HEK293 (cell line): ENCODE measurements at regions not wholly inside any gene's neighbourhood (a gene's known extent, or its start where the extent isn't known, plus 50 kb on each side); places are given as distances from the start of the nearest gene placed in this dataset.

Source experiments
- CTCF ChIA-PET: fragments of 350-600 bp; formaldehyde crosslinking; extraction: SDS; loops from one replicate; lab custom pipeline; 2021; ENCODE audit warnings: antibody characterized with exemption; lab: Yijun Ruan, JAX
- POLR2A ChIA-PET: fragments of 300-600 bp; formaldehyde crosslinking; extraction: SDS; loops from one replicate; lab custom pipeline; 2020; ENCODE audit warnings: antibody characterized with exemption, inconsistent platforms; lab: Yijun Ruan, JAX
- H3K27ac ChIP-seq: fragments of 200-500 bp; sonication (Bioruptor generic); 2 replicates; pipeline ENCODE4 v1.5.1; 2014; ENCODE audit warnings: low read depth, low read length, control low read depth, inconsistent platforms; ENCODE audit errors: extremely low read depth
- H3K36me3 ChIP-seq, 2 experiments: fragments of 200-500 bp in 1 of 2; sonication (Bioruptor generic) in 1 of 2; 1 replicate in 1 of 2; 2 replicates in 1 of 2; pipeline ENCODE4 v1.5.1; 2014 to 2017; ENCODE audit warnings: inconsistent platforms in 2 of 2, low read length in 2 of 2; ENCODE audit not compliant: control insufficient read depth in 2 of 2, insufficient read depth in 1 of 2
- H3K4me1 ChIP-seq: fragments of 200-500 bp; sonication (Bioruptor generic); 2 replicates; pipeline ENCODE4 v1.5.1; 2014; ENCODE audit warnings: mild to moderate bottlenecking, low read length, inconsistent platforms; ENCODE audit not compliant: control insufficient read depth, insufficient read depth
- H3K4me3 ChIP-seq: 2 replicates; pipeline ENCODE4 v1.5.1; 2011; ENCODE audit warnings: low read depth, mild to moderate bottlenecking, control low read depth, low read length, moderate library complexity
- H3K9me3 ChIP-seq: fragments of 200-500 bp; sonication (Bioruptor generic); 2 replicates; pipeline ENCODE4 v1.5.1; 2014; ENCODE audit warnings: low read depth, low read length, inconsistent platforms; ENCODE audit not compliant: control insufficient read depth, insufficient read depth
- AEBP2 ChIP-seq: fragments of 450-650 bp; formaldehyde crosslinking; IDR thresholded peaks from 2 replicates; pipeline ENCODE4 v1.5.1; 2016; ENCODE audit warnings: missing biosample characterization, missing genetic modification characterization, borderline replicate concordance
- EGR2 ChIP-seq: fragments of 450-650 bp; formaldehyde crosslinking; IDR thresholded peaks from 2 replicates; pipeline ENCODE4 v1.5.1; 2016; ENCODE audit warnings: low read depth, missing biosample characterization, missing genetic modification characterization
- HIC1 ChIP-seq: fragments of 450-650 bp; formaldehyde crosslinking; IDR thresholded peaks from 2 replicates; pipeline ENCODE4 v1.5.1; 2016; ENCODE audit warnings: missing biosample characterization, missing genetic modification characterization
- KLF7 ChIP-seq: fragments of 450-650 bp; formaldehyde crosslinking; IDR thresholded peaks from 2 replicates; pipeline ENCODE4 v1.5.1; 2016; ENCODE audit warnings: missing biosample characterization, missing genetic modification characterization, borderline replicate concordance
- KLF8 ChIP-seq: fragments of 450-650 bp; formaldehyde crosslinking; IDR thresholded peaks from 2 replicates; pipeline ENCODE4 v1.5.1; 2016; ENCODE audit warnings: missing biosample characterization, missing genetic modification characterization
- MEIS1 ChIP-seq: sonication (generic); formaldehyde crosslinking; IDR thresholded peaks from 2 replicates; pipeline ENCODE4 v1.8.1; 2022; ENCODE audit warnings: missing genetic modification reagents, mild to moderate bottlenecking, borderline replicate concordance
- MZF1 ChIP-seq: fragments of 450-650 bp; formaldehyde crosslinking; IDR thresholded peaks from 2 replicates; pipeline ENCODE4 v1.5.1; 2017; ENCODE audit warnings: missing biosample characterization, missing genetic modification characterization, borderline replicate concordance
- PRDM1 ChIP-seq: fragments of 450-650 bp; formaldehyde crosslinking; IDR thresholded peaks from 2 replicates; pipeline ENCODE4; 2016; ENCODE audit warnings: missing biosample characterization, missing genetic modification characterization
- REPIN1 ChIP-seq: fragments of 450-650 bp; formaldehyde crosslinking; IDR thresholded peaks from 2 replicates; pipeline ENCODE4 v1.5.1; 2017; ENCODE audit warnings: missing biosample characterization, missing genetic modification characterization, low read depth
- SALL2 ChIP-seq: fragments of 450-650 bp; formaldehyde crosslinking; IDR thresholded peaks from 2 replicates; pipeline ENCODE4 v1.5.0; 2017; ENCODE audit warnings: missing biosample characterization, mild to moderate bottlenecking, missing genetic modification characterization, borderline replicate concordance
- SCRT1 ChIP-seq: fragments of 450-650 bp; formaldehyde crosslinking; IDR thresholded peaks from 2 replicates; pipeline ENCODE4 v1.5.1; 2016; ENCODE audit warnings: missing biosample characterization, missing genetic modification characterization, borderline replicate concordance
- SP3 ChIP-seq: fragments of 450-650 bp; formaldehyde crosslinking; IDR thresholded peaks from 2 replicates; pipeline ENCODE4 v1.5.1; 2016; ENCODE audit warnings: missing biosample characterization, missing genetic modification characterization
- WT1 ChIP-seq: fragments of 450-650 bp; formaldehyde crosslinking; IDR thresholded peaks from 2 replicates; pipeline ENCODE4 v1.5.1; 2016; ENCODE audit warnings: missing biosample characterization, missing genetic modification characterization
- YY1 ChIP-seq: fragments of 450-650 bp; formaldehyde crosslinking; IDR thresholded peaks from 2 replicates; pipeline ENCODE4 v1.5.1; 2018; ENCODE audit warnings: missing biosample characterization, missing genetic modification characterization
- ZBTB8A ChIP-seq: fragments of 450-650 bp; formaldehyde crosslinking; IDR thresholded peaks from 2 replicates; pipeline ENCODE4 v1.5.1; 2016; ENCODE audit warnings: missing biosample characterization, missing genetic modification characterization
- ZIC2 ChIP-seq: fragments of 450-650 bp; formaldehyde crosslinking; IDR thresholded peaks from 2 replicates; pipeline ENCODE4 v1.5.1; 2016; ENCODE audit warnings: missing biosample characterization, missing genetic modification characterization
- ZNF114 ChIP-seq: fragments of 450-650 bp; formaldehyde crosslinking; IDR thresholded peaks from 2 replicates; pipeline ENCODE4 v1.5.0; 2017; ENCODE audit warnings: missing biosample characterization, missing genetic modification characterization
- ZNF19 ChIP-seq: fragments of 450-650 bp; formaldehyde crosslinking; IDR thresholded peaks from 2 replicates; pipeline ENCODE4; 2016; ENCODE audit warnings: missing biosample characterization, missing genetic modification characterization, low read depth
- ZNF2 ChIP-seq: fragments of 450-650 bp; formaldehyde crosslinking; IDR thresholded peaks from 2 replicates; pipeline ENCODE4 v1.5.1; 2016; ENCODE audit warnings: missing biosample characterization, missing genetic modification characterization
- ZNF48 ChIP-seq: fragments of 450-650 bp; formaldehyde crosslinking; IDR thresholded peaks from 2 replicates; pipeline ENCODE4 v1.5.1; 2016; ENCODE audit warnings: missing biosample characterization, missing genetic modification characterization
- ZNF488 ChIP-seq: fragments of 450-650 bp; formaldehyde crosslinking; IDR thresholded peaks from 2 replicates; pipeline ENCODE4 v1.5.1; 2016; ENCODE audit warnings: missing biosample characterization, missing genetic modification characterization
- ZNF624 ChIP-seq: fragments of 450-650 bp; formaldehyde crosslinking; IDR thresholded peaks from 2 replicates; pipeline ENCODE4 v1.5.1; 2017; ENCODE audit warnings: missing biosample characterization, missing genetic modification characterization
- ZNF670 ChIP-seq: fragments of 450-650 bp; formaldehyde crosslinking; IDR thresholded peaks from 2 replicates; pipeline ENCODE4 v1.5.1; 2016; ENCODE audit warnings: missing biosample characterization, missing genetic modification characterization, low read depth
- ZNF701 ChIP-seq: fragments of 450-650 bp; formaldehyde crosslinking; IDR thresholded peaks from 2 replicates; pipeline ENCODE4 v1.5.1; 2016; ENCODE audit warnings: missing biosample characterization, missing genetic modification characterization
- ZNF785 ChIP-seq: fragments of 450-650 bp; formaldehyde crosslinking; IDR thresholded peaks from 2 replicates; pipeline ENCODE4 v1.5.1; 2016; ENCODE audit warnings: missing biosample characterization, missing genetic modification characterization
- ZNF791 ChIP-seq: fragments of 450-650 bp; formaldehyde crosslinking; IDR thresholded peaks from 2 replicates; pipeline ENCODE4 v1.5.1; 2016; ENCODE audit warnings: missing biosample characterization, missing genetic modification characterization
- ZNF843 ChIP-seq: fragments of 450-650 bp; formaldehyde crosslinking; IDR thresholded peaks from 2 replicates; pipeline ENCODE4 v1.5.1; 2016; ENCODE audit warnings: missing biosample characterization, missing genetic modification characterization
- ZSCAN18 ChIP-seq: fragments of 450-650 bp; formaldehyde crosslinking; IDR thresholded peaks from 2 replicates; pipeline ENCODE4 v1.5.1; 2016; ENCODE audit warnings: missing biosample characterization, missing genetic modification characterization
- ZXDB ChIP-seq: fragments of 450-650 bp; formaldehyde crosslinking; IDR thresholded peaks from 2 replicates; pipeline ENCODE4 v1.5.1; 2016; ENCODE audit warnings: missing biosample characterization, missing genetic modification characterization

- ChIA-PET CTCF (interaction anchor here (1.3 kb wide), 1 partner anchor 10 kb away, joined by 3 read pairs; no protein-coding TSS in a partner anchor), POLR2A (no interaction called here)
- Histone ChIP-seq H3K36me3 (no peaks in the 10 kb centered on the region), H3K9me3 (no peaks in the 10 kb centered on the region), H3K27ac (no peak overlapping the region), H3K4me3 (no peak overlapping the region), H3K4me1 (no peaks in the 10 kb centered on the region)
- TF ChIP-seq SCRT1 (tag by site-specific recombination) (no peak), ZIC2 (tag by site-specific recombination) (no peak), MEIS1 (CRISPR knock-in tag) (no peak), ZNF701 (tag by site-specific recombination) (no peak), ZNF114 (no peak), ZNF488 (tag by site-specific recombination) (no peak), AEBP2 (tag by site-specific recombination) (no peak), EGR2 (no peak), WT1 (tag by site-specific recombination) (no peak), HIC1 (tag by site-specific recombination) (no peak), ZNF19 (tag by site-specific recombination) (no peak), ZSCAN18 (tag by site-specific recombination) (no peak), ZBTB8A (no peak), ZNF791 (tag by site-specific recombination) (no peak), MZF1 (tag by site-specific recombination) (no peak)
Observed at GRCh38 chr2:54388076-54388475, 68.1 kb upstream of the SPTBN1 start.

- CTCF ChIA-PET, result interaction anchor here (0.7 kb wide), 1 partner anchor 76 kb away, joined by 4 read pairs; no protein-coding TSS in a partner anchor
- TF ChIP-seq KLF8, result no peak
- no peak for TF ChIP-seq ZNF48 (tag by site-specific recombination)
- no peak for TF ChIP-seq ZNF843 (tag by site-specific recombination)
- no peak for TF ChIP-seq YY1 (tag by site-specific recombination)
- TF ChIP-seq ZNF670, result no peak
- no peak for TF ChIP-seq ZNF624
- no peak for TF ChIP-seq KLF7
- TF ChIP-seq ZNF2 (tag by site-specific recombination), result no peak
- TF ChIP-seq ZNF785 (tag by site-specific recombination), result no peak
- no peak for TF ChIP-seq ZXDB (tag by site-specific recombination)
- no peak for TF ChIP-seq SP3 (tag by site-specific recombination)
- no peak for TF ChIP-seq PRDM1 (tag by site-specific recombination)
- TF ChIP-seq ZNF488 (tag by site-specific recombination), result no peak
- no peak for TF ChIP-seq SALL2 (tag by site-specific recombination)
- no peak for TF ChIP-seq REPIN1
Observed at GRCh38 chr2:54392555-54393324, 63.4 kb upstream of the SPTBN1 start.

More at GRCh38 chr2:54392555-54393324, 63.4 kb upstream of the SPTBN1 start:
- Histone ChIP-seq H3K36me3 (no peaks in the 10 kb centered on the region), H3K27ac (no peak overlapping the region), H3K9me3 (no peaks in the 10 kb centered on the region), H3K4me3 (no peak overlapping the region), H3K4me1 (no peaks in the 10 kb centered on the region)
- POLR2A ChIA-PET, result no interaction called here
